Fibroblast of lung (primary cell): ENCODE measurements at regions not wholly inside any gene's neighbourhood (a gene's known extent, or its start where the extent isn't known, plus 50 kb on each side); places are given as distances from the start of the nearest gene placed in this dataset.

Experiments
- DNase-seq, 2 donors: peaks; one replicate each; pipeline versions ENCODE4 v3.0.0 to v3.0.0-alpha.2; 2010; ENCODE audit warnings: low read depth in 2 of 2
- H2AFZ ChIP-seq: 2 replicates; pipeline ENCODE4 v1.5.1; 2012; ENCODE audit warnings: low read length, control low read depth, inconsistent platforms
- H3K27ac ChIP-seq: 2 replicates; pipeline ENCODE4 v1.5.1; 2011; ENCODE audit warnings: low read length, control low read depth; ENCODE audit not compliant: insufficient read depth
- H3K27me3 ChIP-seq: 2 replicates; pipeline ENCODE4 v1.5.1; 2011; ENCODE audit warnings: mild to moderate bottlenecking, low read length; ENCODE audit not compliant: control insufficient read depth, insufficient read depth
- H3K36me3 ChIP-seq: 2 replicates; pipeline ENCODE4 v1.5.1; 2011; ENCODE audit warnings: low read length; ENCODE audit not compliant: control insufficient read depth, insufficient read depth
- H3K4me1 ChIP-seq: 2 replicates; pipeline ENCODE4 v1.5.1; 2011; ENCODE audit warnings: low read length; ENCODE audit not compliant: control insufficient read depth, insufficient read depth; ENCODE audit errors: extremely low read depth
- H3K4me2 ChIP-seq: 2 replicates; pipeline ENCODE4 v1.5.1; 2011; ENCODE audit warnings: low read length, control low read depth; ENCODE audit not compliant: insufficient read depth; ENCODE audit errors: extremely low read depth
- H3K4me3 ChIP-seq, 4 experiments: fragments of 200-600 bp in 1 of 4; sonication (generic) in 1 of 4; replicated peaks in 1 of 4; 2 replicates each; pipeline ENCODE4 v1.5.1; 2011 to 2016; ENCODE audit warnings: low read length in 4 of 4, low read depth in 3 of 4, mild to moderate bottlenecking in 3 of 4, control low read depth in 2 of 4, inconsistent platforms in 1 of 4, mixed read lengths in 1 of 4; ENCODE audit not compliant: insufficient read depth in 1 of 4; ENCODE audit errors: control extremely low read depth in 1 of 4
- H3K79me2 ChIP-seq: 2 replicates; pipeline ENCODE4 v1.5.1; 2012; ENCODE audit warnings: mild to moderate bottlenecking, low read length, inconsistent platforms; ENCODE audit not compliant: control insufficient read depth, insufficient read depth
- H3K9ac ChIP-seq: 2 replicates; pipeline ENCODE4 v1.5.1; 2011; ENCODE audit warnings: mild to moderate bottlenecking, low read length, control low read depth; ENCODE audit not compliant: insufficient read depth
- H3K9me3 ChIP-seq: 2 replicates; pipeline ENCODE4 v1.5.1; 2012; ENCODE audit warnings: low read depth, low read length; ENCODE audit not compliant: control insufficient read depth, insufficient read depth
- H4K20me1 ChIP-seq: 2 replicates; pipeline ENCODE4 v1.5.1; 2011; ENCODE audit warnings: low read length; ENCODE audit not compliant: control insufficient read depth, insufficient read depth; ENCODE audit errors: extremely low read depth
- CTCF ChIP-seq, 2 donors: IDR thresholded peaks in 1 of 2; conservative IDR thresholded peaks in 1 of 2; 1 replicate in 1 of 2; 2 replicates in 1 of 2; pipeline ENCODE4 v1.5.1; 2011 to 2012; ENCODE audit warnings: low read length in 2 of 2, control low read depth in 1 of 2, inconsistent platforms in 1 of 2, low read depth in 1 of 2, mild to moderate bottlenecking in 1 of 2
- EZH2 ChIP-seq: IDR thresholded peaks from 2 replicates; pipeline ENCODE4 v1.5.1; 2012; ENCODE audit warnings: low read length, control low read depth, mild to moderate bottlenecking; ENCODE audit errors: missing control alignments

GRCh38 chr9:100730086-100730485, 152.2 kb downstream of the CAVIN4 start:
- no peak overlapping the region for H3K4me2 ChIP-seq
- no peak overlapping the region for H3K9ac ChIP-seq
- no peaks in the 10 kb centered on the region for H3K9me3 ChIP-seq
- no peak overlapping the region for H3K4me3 ChIP-seq
- no peaks in the 10 kb centered on the region for H3K79me2 ChIP-seq
- no peaks in the 10 kb centered on the region for H3K36me3 ChIP-seq
- no peaks in the 10 kb centered on the region for H3K27me3 ChIP-seq
- no peak overlapping the region for H2AFZ ChIP-seq
- TF ChIP-seq EZH2 (no peak), CTCF (conservative IDR thresholded peaks at IDR 0.05 in 1 of 2, IDR thresholded peaks at IDR 0.05 in 1 of 2; ENCODE audit: low read depth in 1 of 2, low read length in 2 of 2) (no peak)
- no peaks in the 10 kb centered on the region for H3K4me1 ChIP-seq
- no peaks in the 10 kb centered on the region for H4K20me1 ChIP-seq
- DNase-seq = no peak
- no peak overlapping the region for H3K27ac ChIP-seq

- Histone ChIP-seq H3K4me3 (no peak overlapping the region), H3K4me2 (no peak overlapping the region), H3K79me2 (no peaks in the 10 kb centered on the region), H3K9ac (no peak overlapping the region), H3K4me1 (no peaks in the 10 kb centered on the region), H3K27ac (no peak overlapping the region), H4K20me1 (no peaks in the 10 kb centered on the region), H3K36me3 (no peaks in the 10 kb centered on the region), H3K27me3 (no peaks in the 10 kb centered on the region), H2AFZ (no peak overlapping the region), H3K9me3 (no peaks in the 10 kb centered on the region)
- TF ChIP-seq CTCF (conservative IDR thresholded peaks at IDR 0.05 in 1 of 2, IDR thresholded peaks at IDR 0.05 in 1 of 2; ENCODE audit: low read depth in 1 of 2, low read length in 2 of 2) (no peak), EZH2 (no peak)
- DNase-seq = no peak
These were observed 153.2 kb downstream of the CAVIN4 start for GRCh38 chr9:100731038-100731556.

GRCh38 chr9:100731557-100731956, 153.7 kb downstream of the CAVIN4 start:
- Histone ChIP-seq H2AFZ (no peak overlapping the region), H3K4me1 (no peaks in the 10 kb centered on the region), H3K36me3 (no peaks in the 10 kb centered on the region), H3K27ac (no peak overlapping the region), H4K20me1 (no peaks in the 10 kb centered on the region), H3K27me3 (no peaks in the 10 kb centered on the region), H3K9ac (no peak overlapping the region), H3K4me3 (no peak overlapping the region), H3K4me2 (no peak overlapping the region), H3K9me3 (no peaks in the 10 kb centered on the region), H3K79me2 (no peaks in the 10 kb centered on the region)
- no peak for DNase-seq
- TF ChIP-seq CTCF (conservative IDR thresholded peaks at IDR 0.05 in 1 of 2, IDR thresholded peaks at IDR 0.05 in 1 of 2; ENCODE audit: low read depth in 1 of 2, low read length in 2 of 2) = no peak
- no peak for TF ChIP-seq EZH2
